KMS-11 (cell line): ENCODE measurements at regions not wholly inside any gene's neighbourhood (a gene's known extent, or its start where the extent isn't known, plus 50 kb on each side); places are given as distances from the start of the nearest gene placed in this dataset.

Source experiments
- H2AFZ ChIP-seq: fragments of 200-600 bp; sonication (generic); 2 replicates; pipeline ENCODE4 v1.6.1; 2016; ENCODE audit warnings: antibody characterized with exemption, mixed run types, low read depth
- H3K27ac ChIP-seq: fragments of 200-600 bp; sonication (generic); 2 replicates; pipeline ENCODE4 v1.6.1; 2016; ENCODE audit warnings: mild to moderate bottlenecking, mixed run types
- H3K27me3 ChIP-seq: fragments of 200-600 bp; sonication (generic); 2 replicates; pipeline ENCODE4 v1.6.1; 2017; ENCODE audit warnings: mild to moderate bottlenecking, low read depth, mixed run types, moderate library complexity; ENCODE audit not compliant: insufficient read depth
- H3K36me3 ChIP-seq: fragments of 200-600 bp; sonication (generic); 2 replicates; pipeline ENCODE4 v1.6.1; 2017; ENCODE audit warnings: mild to moderate bottlenecking, mixed run types; ENCODE audit not compliant: insufficient read depth
- H3K4me1 ChIP-seq: fragments of 200-600 bp; sonication (generic); 2 replicates; pipeline ENCODE4 v1.6.1; 2016; ENCODE audit warnings: mild to moderate bottlenecking, low read depth, mixed run types; ENCODE audit not compliant: poor library complexity, severe bottlenecking
- H3K4me2 ChIP-seq: fragments of 200-600 bp; sonication (generic); 2 replicates; pipeline ENCODE4 v1.7.0; 2016; ENCODE audit warnings: mild to moderate bottlenecking, mixed run types
- H3K4me3 ChIP-seq: fragments of 200-600 bp; sonication (generic); IDR thresholded peaks from 2 replicates; pipeline ENCODE4 v1.6.1; 2017; ENCODE audit warnings: low read depth, low read length, mixed read lengths; ENCODE audit not compliant: insufficient read depth
- H3K79me2 ChIP-seq: fragments of 200-600 bp; sonication (generic); 2 replicates; pipeline ENCODE4 v1.6.1; 2016; ENCODE audit warnings: low read depth, mixed run types; ENCODE audit not compliant: insufficient read depth
- H3K9ac ChIP-seq: fragments of 200-600 bp; sonication (generic); 2 replicates; pipeline ENCODE4 v1.6.1; 2016; ENCODE audit warnings: mild to moderate bottlenecking, mixed run types
- H4K20me1 ChIP-seq: fragments of 200-600 bp; sonication (generic); 2 replicates; pipeline ENCODE4 v1.6.1; 2016; ENCODE audit warnings: mild to moderate bottlenecking, mixed run types; ENCODE audit not compliant: insufficient read depth
- TF ChIP-seq, protein P1 (sequence below): fragments of 200-600 bp; sonication (generic); conservative IDR thresholded peaks from 2 replicates; pipeline ENCODE4 v1.6.1; 2017; ENCODE audit warnings: low read depth, mild to moderate bottlenecking, antibody characterized with exemption, low read length, moderate library complexity, mixed read lengths

DNA sequence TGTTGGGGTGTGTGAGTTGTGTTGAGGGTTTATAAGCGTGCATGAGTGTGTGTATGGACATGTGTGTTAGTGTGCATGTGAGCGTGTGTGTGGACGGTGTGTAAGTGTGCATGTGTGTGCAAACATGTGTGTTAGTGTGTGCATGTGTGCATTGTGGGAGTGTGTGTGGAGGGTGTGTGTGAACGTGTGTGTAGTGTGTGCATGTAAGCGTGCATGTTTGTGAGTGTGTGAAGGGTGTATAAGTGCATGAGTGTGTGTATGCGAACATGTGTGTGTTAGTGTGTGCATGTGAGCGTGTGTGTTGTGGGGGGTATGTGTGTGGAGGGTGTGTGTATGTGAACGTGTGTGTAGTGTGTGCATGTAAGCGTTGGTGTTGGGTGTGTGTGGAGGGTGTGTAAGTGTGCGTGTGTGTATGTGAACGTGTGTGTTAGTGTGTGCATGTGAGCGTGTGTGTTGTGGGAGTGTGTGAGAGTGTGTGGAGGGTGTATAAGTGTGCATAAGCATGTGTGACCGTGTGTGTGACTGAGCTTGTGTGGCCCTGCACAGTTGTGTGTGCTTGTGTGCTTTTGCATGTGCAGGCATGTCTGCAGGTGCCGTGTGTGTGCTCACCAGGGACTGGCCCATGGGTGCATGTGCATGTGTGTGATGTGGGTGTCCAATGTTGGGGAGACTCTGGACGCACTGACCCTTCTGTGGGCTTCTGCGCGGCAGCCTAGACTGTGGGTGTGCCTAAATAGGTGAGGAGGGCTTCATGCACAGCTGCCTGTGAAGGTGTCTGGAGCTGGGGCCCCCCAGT is 866.2 kb downstream of the TBC1D22A start:
- no peaks in the 10 kb centered on the region for H3K27me3 ChIP-seq
- H3K9ac ChIP-seq = no peak overlapping the region
- no peaks in the 10 kb centered on the region for H4K20me1 ChIP-seq
- TF ChIP-seq, protein P1, sequence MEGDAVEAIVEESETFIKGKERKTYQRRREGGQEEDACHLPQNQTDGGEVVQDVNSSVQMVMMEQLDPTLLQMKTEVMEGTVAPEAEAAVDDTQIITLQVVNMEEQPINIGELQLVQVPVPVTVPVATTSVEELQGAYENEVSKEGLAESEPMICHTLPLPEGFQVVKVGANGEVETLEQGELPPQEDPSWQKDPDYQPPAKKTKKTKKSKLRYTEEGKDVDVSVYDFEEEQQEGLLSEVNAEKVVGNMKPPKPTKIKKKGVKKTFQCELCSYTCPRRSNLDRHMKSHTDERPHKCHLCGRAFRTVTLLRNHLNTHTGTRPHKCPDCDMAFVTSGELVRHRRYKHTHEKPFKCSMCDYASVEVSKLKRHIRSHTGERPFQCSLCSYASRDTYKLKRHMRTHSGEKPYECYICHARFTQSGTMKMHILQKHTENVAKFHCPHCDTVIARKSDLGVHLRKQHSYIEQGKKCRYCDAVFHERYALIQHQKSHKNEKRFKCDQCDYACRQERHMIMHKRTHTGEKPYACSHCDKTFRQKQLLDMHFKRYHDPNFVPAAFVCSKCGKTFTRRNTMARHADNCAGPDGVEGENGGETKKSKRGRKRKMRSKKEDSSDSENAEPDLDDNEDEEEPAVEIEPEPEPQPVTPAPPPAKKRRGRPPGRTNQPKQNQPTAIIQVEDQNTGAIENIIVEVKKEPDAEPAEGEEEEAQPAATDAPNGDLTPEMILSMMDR = no peak
- H3K4me2 ChIP-seq = no peak overlapping the region
- no peak overlapping the region for H3K4me3 ChIP-seq
- no peak overlapping the region for H2AFZ ChIP-seq
- no peaks in the 10 kb centered on the region for H3K36me3 ChIP-seq
- H3K79me2 ChIP-seq = no peaks in the 10 kb centered on the region
- no peaks in the 10 kb centered on the region for H3K4me1 ChIP-seq
- H3K27ac ChIP-seq = no peak overlapping the region

DNA sequence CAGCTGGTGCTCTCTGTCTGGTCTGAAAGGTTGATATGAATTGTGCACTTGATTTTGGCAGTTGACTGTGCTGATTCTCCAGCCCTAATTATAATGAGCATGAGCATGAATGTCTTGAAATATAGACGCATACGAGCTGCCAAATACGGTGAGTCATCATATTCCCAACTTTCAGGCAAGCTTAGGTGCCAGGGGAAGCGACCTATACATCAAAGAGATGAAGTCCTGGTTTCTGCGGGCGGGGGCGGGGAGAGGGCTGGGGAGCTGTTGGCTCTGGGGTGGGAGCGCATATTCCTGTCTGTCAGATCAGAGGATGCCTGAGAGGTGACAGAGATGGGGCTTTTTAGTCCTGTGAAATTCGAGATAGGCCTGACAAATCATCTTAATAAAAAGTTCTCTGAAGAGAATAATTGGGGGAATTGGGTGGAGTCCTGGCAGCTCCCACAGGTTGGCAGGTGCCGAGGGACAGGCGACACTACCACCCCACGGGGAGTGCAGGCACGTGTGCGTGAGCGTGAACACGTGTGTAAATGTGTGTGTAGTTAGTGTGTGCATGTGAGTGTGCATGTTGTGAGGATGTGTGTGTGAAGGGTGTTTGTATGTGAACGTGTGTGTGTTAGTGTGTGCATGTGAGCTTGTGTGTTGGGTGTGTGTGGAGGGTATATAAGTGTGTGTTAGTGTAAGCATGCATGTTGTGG is 865.3 kb downstream of the TBC1D22A start:
- Histone ChIP-seq H3K36me3 (no peaks in the 10 kb centered on the region), H3K4me1 (no peaks in the 10 kb centered on the region), H3K4me2 (no peak overlapping the region), H3K4me3 (no peak overlapping the region), H3K9ac (no peak overlapping the region), H4K20me1 (no peaks in the 10 kb centered on the region), H2AFZ (no peak overlapping the region), H3K79me2 (no peaks in the 10 kb centered on the region), H3K27ac (no peak overlapping the region), H3K27me3 (no peaks in the 10 kb centered on the region)
- TF ChIP-seq, protein P1 = no peak

DNA sequence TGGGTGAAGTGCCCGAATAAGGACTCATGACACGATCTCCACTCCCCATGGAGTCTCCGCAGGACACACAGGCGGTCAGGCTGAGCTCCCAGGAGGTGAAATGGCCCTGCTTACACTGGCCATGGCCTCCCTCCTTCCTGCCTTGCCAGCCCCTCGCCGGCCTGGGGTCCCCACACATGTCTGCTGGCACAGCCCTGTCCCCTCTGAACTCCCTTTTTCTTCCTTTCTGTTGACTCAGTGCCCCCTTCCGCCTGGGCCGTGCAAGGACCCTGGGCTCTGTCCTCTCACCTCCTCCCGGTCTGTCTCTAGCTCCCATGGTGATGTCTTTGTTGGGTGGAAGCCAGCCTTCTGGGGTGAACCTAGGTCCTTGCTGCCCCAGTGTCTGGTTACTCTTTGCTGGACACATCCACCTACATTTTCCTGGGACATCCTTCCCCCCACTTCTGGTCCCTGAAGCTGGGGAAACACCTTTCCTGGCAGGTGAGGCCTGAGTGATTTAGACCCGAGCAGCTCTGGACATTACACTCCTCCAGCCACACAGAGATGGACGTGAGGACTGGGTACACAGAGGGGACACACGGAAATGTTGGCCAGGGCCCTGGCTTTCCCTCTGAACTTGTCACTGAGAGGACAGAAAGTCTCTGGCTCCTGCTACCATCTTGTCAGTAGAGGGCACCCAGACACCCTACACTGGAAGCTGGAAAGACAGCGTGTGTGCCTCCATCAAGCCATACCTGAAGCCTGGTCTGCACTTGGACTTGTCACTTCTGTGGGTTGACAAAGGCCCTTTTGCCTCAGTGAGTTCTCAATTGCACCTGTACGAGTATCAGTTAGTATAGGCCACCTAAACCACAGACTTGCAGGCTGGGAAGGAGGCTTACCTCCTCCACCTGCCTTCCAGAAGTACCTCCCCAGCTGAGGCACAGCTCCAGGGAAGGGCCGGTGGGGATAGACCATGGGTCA is 864.3 kb downstream of the TBC1D22A start:
- Histone ChIP-seq H3K27ac (no peak overlapping the region), H3K4me2 (no peak overlapping the region), H3K27me3 (no peaks in the 10 kb centered on the region), H3K4me1 (no peaks in the 10 kb centered on the region), H4K20me1 (no peaks in the 10 kb centered on the region), H3K9ac (no peak overlapping the region), H3K36me3 (no peaks in the 10 kb centered on the region), H3K79me2 (no peaks in the 10 kb centered on the region), H3K4me3 (no peak overlapping the region), H2AFZ (no peak overlapping the region)
- TF ChIP-seq, protein P1 = no peak
